ENCODE measurements at regions not wholly inside any gene's neighbourhood (a gene's known extent, or its start where the extent isn't known, plus 50 kb on each side); places are given as distances from the start of the nearest gene placed in this dataset.

DNA sequence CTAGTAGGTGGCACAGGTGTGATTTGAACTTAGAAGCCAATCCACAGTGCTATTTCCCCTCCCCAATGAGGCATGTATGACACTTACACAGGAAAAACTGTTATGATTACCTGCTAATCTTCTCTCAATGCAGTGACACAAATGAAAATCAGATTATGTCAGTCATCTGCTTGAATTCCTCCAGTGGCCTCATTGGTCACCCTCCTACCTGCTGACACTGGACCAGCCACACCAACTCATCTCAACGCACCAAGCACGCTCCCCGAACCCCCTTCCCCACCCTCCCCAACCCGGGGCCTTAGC, 82.2 kb upstream of the SEC11C start:
- DNase-seq (no peak), ATAC-seq (no peak)
- H3K9me3 ChIP-seq: no peaks in the 10 kb centered on the region
- 82 to 92% (median 86%) methylated on average over 4 of the region's 4 CpGs for WGBS, 3 donors
- TF ChIP-seq, protein P1, sequence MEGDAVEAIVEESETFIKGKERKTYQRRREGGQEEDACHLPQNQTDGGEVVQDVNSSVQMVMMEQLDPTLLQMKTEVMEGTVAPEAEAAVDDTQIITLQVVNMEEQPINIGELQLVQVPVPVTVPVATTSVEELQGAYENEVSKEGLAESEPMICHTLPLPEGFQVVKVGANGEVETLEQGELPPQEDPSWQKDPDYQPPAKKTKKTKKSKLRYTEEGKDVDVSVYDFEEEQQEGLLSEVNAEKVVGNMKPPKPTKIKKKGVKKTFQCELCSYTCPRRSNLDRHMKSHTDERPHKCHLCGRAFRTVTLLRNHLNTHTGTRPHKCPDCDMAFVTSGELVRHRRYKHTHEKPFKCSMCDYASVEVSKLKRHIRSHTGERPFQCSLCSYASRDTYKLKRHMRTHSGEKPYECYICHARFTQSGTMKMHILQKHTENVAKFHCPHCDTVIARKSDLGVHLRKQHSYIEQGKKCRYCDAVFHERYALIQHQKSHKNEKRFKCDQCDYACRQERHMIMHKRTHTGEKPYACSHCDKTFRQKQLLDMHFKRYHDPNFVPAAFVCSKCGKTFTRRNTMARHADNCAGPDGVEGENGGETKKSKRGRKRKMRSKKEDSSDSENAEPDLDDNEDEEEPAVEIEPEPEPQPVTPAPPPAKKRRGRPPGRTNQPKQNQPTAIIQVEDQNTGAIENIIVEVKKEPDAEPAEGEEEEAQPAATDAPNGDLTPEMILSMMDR (IDR thresholded peaks at IDR 0.05): no peak
- intact Hi-C loops (cut with DNase I): loop anchor here in 1 of 2 donors (1.0 to 5.0 kb wide), 2 partner anchors 195 to 276 kb away; partner anchors contain the start of gene ZNF532
- no peaks in the 10 kb centered on the region for H3K27me3 ChIP-seq (ENCODE audit: insufficient read depth in 3 of 3, low read length in 2 of 3)
- H3K27ac ChIP-seq: no peak overlapping the region
- H3K4me3 ChIP-seq: no peak overlapping the region
- H3K4me1 ChIP-seq: peaks cover 16% of the 10 kb centered on the region
- no peaks in the 10 kb centered on the region for H3K36me3 ChIP-seq (ENCODE audit: insufficient read depth in 1 of 2, low read depth in 1 of 2)

DNA sequence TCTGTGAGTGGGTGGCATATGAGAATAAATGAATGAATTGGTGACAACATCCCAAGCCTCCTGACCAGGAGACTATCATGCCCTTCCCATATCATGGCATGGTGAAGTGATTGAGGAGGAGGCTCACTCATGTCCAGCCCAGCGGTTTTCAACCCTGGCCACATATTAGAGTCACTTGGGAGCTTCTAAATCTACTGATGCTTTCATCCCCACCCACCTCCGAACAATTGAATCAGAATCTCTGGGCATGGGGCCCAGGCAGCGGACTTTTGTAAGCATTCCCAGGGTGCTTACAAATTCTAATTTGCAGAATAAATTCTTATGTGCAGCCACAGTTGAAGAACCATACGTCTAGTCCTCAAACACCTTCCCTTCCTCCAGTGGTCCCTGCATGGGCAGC, 81.7 kb upstream of the SEC11C start:
- TF ChIP-seq, protein P1 (IDR thresholded peaks at IDR 0.05): no peak
- Histone ChIP-seq H3K4me3 (no peak overlapping the region), H3K9me3 (no peaks in the 10 kb centered on the region), H3K27ac (no peak overlapping the region), H3K36me3 (ENCODE audit: insufficient read depth in 1 of 2, low read depth in 1 of 2) (no peaks in the 10 kb centered on the region), H3K27me3 (ENCODE audit: insufficient read depth in 3 of 3, low read length in 2 of 3) (no peaks in the 10 kb centered on the region), H3K4me1 (peaks cover 17% of the 10 kb centered on the region)
- DNase-seq: no peak
- 67 to 76% (median 70%) methylated on average over 4 of the region's 4 CpGs for WGBS, 3 donors
- ATAC-seq: no peak
- intact Hi-C loops (cut with DNase I): loop anchor here in 1 of 2 donors (1.0 to 5.0 kb wide), 2 partner anchors 196 to 277 kb away; partner anchors contain the start of gene ZNF532

DNA sequence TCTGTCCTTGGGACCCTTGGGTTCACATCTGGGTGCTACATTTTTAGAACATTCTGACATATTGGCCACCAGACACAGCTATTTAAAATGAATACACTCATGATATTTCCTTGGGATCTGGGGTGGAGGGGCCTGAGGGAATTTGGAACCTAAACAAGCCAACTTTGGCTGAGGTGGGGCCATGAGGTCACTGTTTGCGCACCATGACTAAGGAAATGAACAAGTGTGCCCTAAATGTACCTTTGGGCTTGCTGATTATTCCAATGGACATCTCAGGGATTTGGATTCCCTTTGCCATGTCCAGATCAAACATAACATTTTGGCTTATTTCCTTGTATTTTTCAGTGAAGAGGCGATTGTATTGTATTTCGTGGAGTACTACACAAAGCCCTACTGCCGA, 80.5 kb upstream of the SEC11C start:
- TF ChIP-seq, protein P1 (IDR thresholded peaks at IDR 0.05): no peak
- H3K4me3 ChIP-seq: no peak overlapping the region
- no peak overlapping the region for H3K27ac ChIP-seq
- 90 to 97% (median 91%) methylated on average over 4 of the region's 4 CpGs for WGBS, 3 donors
- no peaks in the 10 kb centered on the region for H3K9me3 ChIP-seq
- ATAC-seq (no peak), DNase-seq (no peak)
- H3K27me3 ChIP-seq (ENCODE audit: insufficient read depth in 3 of 3, low read length in 2 of 3): no peaks in the 10 kb centered on the region
- peaks cover 24% of the 10 kb centered on the region for H3K4me1 ChIP-seq
- H3K36me3 ChIP-seq (ENCODE audit: insufficient read depth in 1 of 2, low read depth in 1 of 2): no peaks in the 10 kb centered on the region
- intact Hi-C loops (cut with DNase I): loop anchor here in 1 of 2 donors (5.0 kb wide), 1 partner anchor 197 kb away; the partner anchor contains the start of gene ZNF532

DNA sequence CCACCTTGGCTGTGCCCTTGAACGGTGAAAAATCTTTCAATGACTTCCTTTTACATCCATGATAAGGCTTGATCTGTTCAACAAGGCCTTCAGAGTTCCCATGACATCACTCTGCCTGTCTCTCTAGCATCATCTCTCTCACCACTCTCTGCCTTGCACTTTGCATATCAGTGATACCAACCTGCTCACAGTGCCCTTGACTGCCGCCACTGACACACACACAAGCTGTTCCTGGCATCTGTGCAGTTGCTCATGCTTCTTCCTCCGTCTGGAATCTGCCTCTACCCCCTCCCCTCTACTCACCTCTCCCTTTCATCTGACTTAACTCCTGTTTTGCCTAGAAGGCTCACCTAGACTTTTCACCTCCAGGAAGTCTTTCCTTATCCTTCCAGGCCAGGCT, 79.1 kb upstream of the SEC11C start:
- H3K27me3 ChIP-seq (ENCODE audit: insufficient read depth in 3 of 3, low read length in 2 of 3): no peaks in the 10 kb centered on the region
- DNase-seq: no peak
- ATAC-seq: no peak
- H3K4me3 ChIP-seq: no peak overlapping the region
- peaks cover 14% of the 10 kb centered on the region for H3K4me1 ChIP-seq
- H3K36me3 ChIP-seq (ENCODE audit: insufficient read depth in 1 of 2, low read depth in 1 of 2): no peaks in the 10 kb centered on the region
- TF ChIP-seq, protein P1 (IDR thresholded peaks at IDR 0.05): no peak
- intact Hi-C loops (cut with DNase I): no loop called here
- no peak overlapping the region for H3K27ac ChIP-seq
- WGBS, 3 donors: 46 to 70% (median 60%) methylated on average over 3 of the region's 3 CpGs
- no peaks in the 10 kb centered on the region for H3K9me3 ChIP-seq

Measured in psoas muscle (tissue), 7 donors.